Stomach smooth muscle (tissue), 2 donors: ENCODE measurements at regions not wholly inside any gene's neighbourhood (a gene's known extent, or its start where the extent isn't known, plus 50 kb on each side); places are given as distances from the start of the nearest gene placed in this dataset.

Source experiments
- H3K27ac ChIP-seq: one replicate; pipeline ENCODE4 v1.7.0; 2013; ENCODE audit warnings: mild to moderate bottlenecking, low read length, inconsistent platforms
- H3K27me3 ChIP-seq, 2 donors: one replicate each; pipeline ENCODE4 v1.7.0; 2013; ENCODE audit warnings: low read length in 2 of 2; ENCODE audit not compliant: insufficient read depth in 2 of 2, control insufficient read depth in 1 of 2
- H3K36me3 ChIP-seq, 2 donors: one replicate each; pipeline ENCODE4 v1.7.0; 2013; ENCODE audit warnings: low read length in 2 of 2; ENCODE audit not compliant: control insufficient read depth in 2 of 2, insufficient read depth in 2 of 2
- H3K4me1 ChIP-seq: one replicate; pipeline ENCODE4 v1.7.0; 2013; ENCODE audit warnings: low read length; ENCODE audit not compliant: control insufficient read depth, insufficient read depth
- H3K4me3 ChIP-seq, 2 donors: one replicate each; pipeline ENCODE4 v1.7.0; 2013; ENCODE audit warnings: low read length in 2 of 2
- H3K9ac ChIP-seq, 2 donors: one replicate each; pipeline ENCODE4 v1.7.0; 2013; ENCODE audit warnings: low read length in 2 of 2, mild to moderate bottlenecking in 1 of 2
- H3K9me3 ChIP-seq, 2 donors: one replicate each; pipeline ENCODE4 v1.7.0; 2013; ENCODE audit warnings: low read length in 2 of 2; ENCODE audit not compliant: control insufficient read depth in 2 of 2
- donor health status: healthy.
- donor health status: Pancreatic carcinoma.

GRCh38 chr5:142453932-142454331 lies 129.1 kb upstream of the SPRY4 start:
- Histone ChIP-seq H3K9me3 (peaks cover 4 to 7% of the 10 kb centered on the region in 2 donors), H3K4me1 (peaks cover 4% of the 10 kb centered on the region), H3K27ac (no peak overlapping the region), H3K27me3 (no peaks in the 10 kb centered on the region), H3K36me3 (no peaks in the 10 kb centered on the region), H3K9ac (no peak overlapping the region), H3K4me3 (no peak overlapping the region)

GRCh38 chr5:142450419-142450818 lies 125.6 kb upstream of the SPRY4 start:
- Histone ChIP-seq H3K4me3 (no peak overlapping the region), H3K4me1 (peaks cover 4% of the 10 kb centered on the region), H3K36me3 (no peaks in the 10 kb centered on the region), H3K9ac (no peak overlapping the region), H3K9me3 (peaks cover 0 to 2% of the 10 kb centered on the region in 2 donors), H3K27me3 (no peaks in the 10 kb centered on the region), H3K27ac (no peak overlapping the region)

GRCh38 chr5:142447887-142448286 lies 123.1 kb upstream of the SPRY4 start:
- H3K9me3 ChIP-seq: peaks cover 0 to 2% of the 10 kb centered on the region in 2 donors
- H3K27me3 ChIP-seq: no peaks in the 10 kb centered on the region
- no peak overlapping the region for H3K4me3 ChIP-seq
- H3K9ac ChIP-seq: no peak overlapping the region
- H3K36me3 ChIP-seq: no peaks in the 10 kb centered on the region
- H3K27ac ChIP-seq: no peak overlapping the region
- H3K4me1 ChIP-seq: no peaks in the 10 kb centered on the region

GRCh38 chr5:142446960-142447279 lies 122.1 kb upstream of the SPRY4 start:
- H3K27ac ChIP-seq: no peak overlapping the region
- H3K9ac ChIP-seq: no peak overlapping the region
- no peak overlapping the region for H3K4me3 ChIP-seq
- no peaks in the 10 kb centered on the region for H3K36me3 ChIP-seq
- no peaks in the 10 kb centered on the region for H3K4me1 ChIP-seq
- peaks cover 0 to 2% of the 10 kb centered on the region in 2 donors for H3K9me3 ChIP-seq
- no peaks in the 10 kb centered on the region for H3K27me3 ChIP-seq

DNA sequence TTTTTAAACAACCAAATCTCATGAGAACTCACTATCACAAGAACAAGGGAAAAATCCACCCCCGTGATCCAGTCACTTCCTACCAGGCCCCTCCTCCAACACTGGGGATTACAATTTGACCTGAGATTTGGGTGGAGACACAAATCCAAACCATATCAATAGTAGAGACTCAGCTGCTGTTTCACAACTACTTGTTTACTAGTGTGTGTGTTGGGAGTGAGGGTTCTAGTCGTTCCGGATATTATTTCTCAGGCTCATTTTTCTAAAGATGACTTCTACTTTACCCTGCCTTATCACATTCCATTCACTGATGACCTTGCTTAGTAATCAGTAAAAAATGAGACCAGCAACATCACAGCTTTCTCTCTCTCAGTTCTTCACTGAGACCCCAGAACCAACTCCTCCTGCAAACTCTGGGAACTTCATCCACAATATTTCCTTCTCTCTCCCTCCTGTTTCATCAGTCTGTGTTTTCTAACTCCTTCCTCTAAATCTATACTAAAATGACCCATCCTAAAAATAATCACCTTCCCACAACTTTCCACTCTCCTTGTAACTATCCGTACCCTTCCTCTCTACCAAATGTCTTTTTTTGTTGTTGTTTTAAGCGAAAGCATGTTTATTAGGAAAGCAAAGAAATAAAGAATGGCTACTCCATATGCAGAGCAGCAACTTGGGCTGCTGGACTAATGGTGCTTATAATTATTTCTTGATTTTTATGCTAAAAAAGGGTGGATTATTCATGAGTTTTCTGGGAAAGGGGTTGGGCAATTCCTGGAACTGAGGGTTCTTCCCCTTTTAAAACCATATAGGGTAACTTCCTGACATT lies 121.5 kb upstream of the SPRY4 start:
- H3K27ac ChIP-seq: no peak overlapping the region

DNA sequence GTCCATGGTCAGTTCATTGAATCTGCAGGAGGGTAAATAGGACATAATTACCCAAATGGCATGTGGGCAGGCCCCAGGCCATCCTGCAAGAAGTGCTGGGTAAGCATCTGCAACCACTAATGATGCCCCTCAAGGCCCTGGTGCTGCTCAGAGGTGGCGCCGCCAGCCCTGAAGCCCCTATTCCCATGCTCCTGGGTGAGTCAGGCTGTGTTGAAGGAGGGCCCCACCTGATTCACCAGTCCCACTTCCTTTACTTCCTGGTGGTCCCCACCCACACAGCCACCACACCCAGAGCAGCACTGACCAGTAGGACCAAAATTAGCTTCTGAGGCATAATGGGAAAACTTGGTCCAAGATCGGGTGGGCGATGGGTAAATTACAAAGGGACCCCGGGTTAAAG lies 120.4 kb upstream of the SPRY4 start:
- peaks cover 0 to 2% of the 10 kb centered on the region in 2 donors for H3K9me3 ChIP-seq
- H3K36me3 ChIP-seq: no peaks in the 10 kb centered on the region
- H3K27me3 ChIP-seq: peaks cover 0 to 2% of the 10 kb centered on the region in 2 donors
- no peak overlapping the region for H3K4me3 ChIP-seq
- no peaks in the 10 kb centered on the region for H3K4me1 ChIP-seq
- no peak overlapping the region for H3K27ac ChIP-seq
- no peak overlapping the region for H3K9ac ChIP-seq

More for the DNA sequence above, 121.5 kb upstream of the SPRY4 start:
- H3K36me3 ChIP-seq: no peaks in the 10 kb centered on the region
- H3K9me3 ChIP-seq: peaks cover 0 to 2% of the 10 kb centered on the region in 2 donors
- no peak overlapping the region for H3K9ac ChIP-seq
- H3K4me1 ChIP-seq: no peaks in the 10 kb centered on the region
- H3K4me3 ChIP-seq: no peak overlapping the region
- peaks cover 0 to 1% of the 10 kb centered on the region in 2 donors for H3K27me3 ChIP-seq

DNA sequence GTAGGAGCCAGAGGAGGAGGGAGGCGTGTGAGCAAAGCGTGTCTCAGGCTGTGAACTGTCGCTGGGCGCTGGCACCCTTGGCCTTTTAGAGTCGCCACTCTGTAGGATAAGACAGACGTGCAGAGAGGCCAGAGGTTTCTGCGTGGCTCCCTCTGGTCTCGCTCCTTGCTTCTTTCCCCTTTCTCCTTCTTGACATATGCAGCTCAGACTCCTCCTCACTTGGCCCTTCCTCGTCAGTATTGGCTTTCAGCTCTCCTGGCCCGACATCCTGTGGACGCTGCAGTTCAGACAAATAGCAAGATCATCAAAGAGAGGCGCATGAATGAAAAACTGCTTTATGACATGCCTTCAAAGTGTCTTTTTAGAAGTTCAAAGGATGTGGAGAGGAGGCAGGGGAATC lies 116.8 kb upstream of the SPRY4 start:
- Histone ChIP-seq H3K27me3 (peaks cover 0 to 2% of the 10 kb centered on the region in 2 donors), H3K36me3 (no peaks in the 10 kb centered on the region), H3K4me3 (no peak overlapping the region), H3K9me3 (no peaks in the 10 kb centered on the region), H3K4me1 (peaks cover 4% of the 10 kb centered on the region), H3K27ac (no peak overlapping the region), H3K9ac (no peak overlapping the region)

GRCh38 chr5:142439207-142439860 lies 114.5 kb upstream of the SPRY4 start:
- peaks cover 4% of the 10 kb centered on the region for H3K4me1 ChIP-seq
- H3K27me3 ChIP-seq: peaks cover 0 to 2% of the 10 kb centered on the region in 2 donors
- H3K36me3 ChIP-seq: no peaks in the 10 kb centered on the region
- H3K9me3 ChIP-seq: no peaks in the 10 kb centered on the region
- no peak overlapping the region for H3K9ac ChIP-seq
- H3K27ac ChIP-seq: no peak overlapping the region
- H3K4me3 ChIP-seq: no peak overlapping the region

DNA sequence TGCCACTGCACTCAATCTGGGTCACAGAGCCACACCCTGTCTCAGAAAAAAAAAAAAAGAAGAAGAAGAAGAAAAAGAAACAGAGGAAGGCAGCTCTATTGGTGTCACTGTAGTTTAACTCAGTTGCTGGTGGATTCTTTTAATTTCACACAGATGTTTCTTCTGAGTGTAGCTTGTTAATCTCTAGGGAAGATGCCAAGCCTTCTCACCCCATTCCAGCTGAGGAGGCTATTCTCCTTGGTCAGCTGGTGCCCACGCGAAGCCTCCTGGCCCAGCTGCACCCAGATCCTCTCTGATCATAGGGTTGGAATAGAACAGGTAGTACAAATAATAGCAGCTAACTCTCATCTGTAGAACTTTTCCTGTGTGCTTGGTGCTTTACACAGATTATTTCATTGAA lies 113.8 kb upstream of the SPRY4 start:
- Histone ChIP-seq H3K9ac (peak overlapping the region in 1 of 2 donors; percentile 16), H3K4me3 (no peak overlapping the region), H3K4me1 (peaks cover 6% of the 10 kb centered on the region), H3K27ac (no peak overlapping the region), H3K9me3 (no peaks in the 10 kb centered on the region), H3K36me3 (no peaks in the 10 kb centered on the region), H3K27me3 (peaks cover 0 to 2% of the 10 kb centered on the region in 2 donors)

GRCh38 chr5:142437563-142437962 lies 112.7 kb upstream of the SPRY4 start:
- Histone ChIP-seq H3K4me1 (peaks cover 7% of the 10 kb centered on the region), H3K4me3 (no peak overlapping the region), H3K9ac (no peak overlapping the region), H3K36me3 (no peaks in the 10 kb centered on the region), H3K9me3 (no peaks in the 10 kb centered on the region), H3K27me3 (peaks cover 2% of the 10 kb centered on the region in 2 donors), H3K27ac (no peak overlapping the region)
